ENCODE measurements at regions not wholly inside any gene's neighbourhood (a gene's known extent, or its start where the extent isn't known, plus 50 kb on each side); places are given as distances from the start of the nearest gene placed in this dataset.

DNA sequence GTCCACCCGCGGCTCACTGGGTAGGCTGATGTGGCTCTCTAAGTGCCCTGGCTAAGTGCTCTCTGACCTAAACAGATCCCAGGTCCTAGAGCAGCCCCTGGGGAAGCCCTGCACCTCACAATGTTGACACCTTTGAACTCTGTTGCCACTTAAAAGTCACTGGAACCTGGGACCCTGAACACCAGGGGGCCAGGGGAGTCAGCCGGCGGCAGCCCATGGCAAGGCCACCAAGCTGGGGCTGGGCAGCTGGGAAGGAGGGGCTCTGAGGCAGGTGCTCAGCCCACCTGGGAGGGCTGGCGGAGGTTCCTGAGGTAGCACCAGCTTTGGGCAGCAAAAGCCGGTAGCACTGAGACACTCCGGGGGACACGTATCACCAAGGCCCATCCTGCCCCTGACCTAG lies 129.0 kb downstream of the CHSY1 start:
- no peaks in the 10 kb centered on the region for H3K36me3 ChIP-seq (replicated peaks in 1 of 2; ENCODE audit: control insufficient read depth in 1 of 2, insufficient read depth in 2 of 2, low read length in 2 of 2)
- intact Hi-C loops (cut with micrococcal nuclease), result loop anchor here (2.0 to 10.0 kb wide), 4 partner anchors 62 to 129 kb away; partner anchors contain the start of gene CHSY1 (in 1 of the 2)
- no peak overlapping the region for H3K4me2 ChIP-seq (replicated peaks; ENCODE audit: extremely low read depth, low read length, poor library complexity, severe bottlenecking)
- H3K4me1 ChIP-seq (ENCODE audit: control insufficient read depth in 1 of 2, insufficient read depth in 2 of 2, low read length in 2 of 2), result peaks cover 55 to 67% of the 10 kb centered on the region in 2 donors
- H3K79me2 ChIP-seq (ENCODE audit: insufficient read depth, low read length), result no peaks in the 10 kb centered on the region
- no peaks in the 10 kb centered on the region for H3K27me3 ChIP-seq (ENCODE audit: control insufficient read depth in 2 of 2, insufficient read depth in 2 of 2, low read length in 2 of 2)
- no peak for DNase-seq
- Mint-ChIP-seq H3K9me3 (peaks cover 0 to 5% (median 4%) of the 10 kb centered on the region in 7 donors), H3K27me3 (ENCODE audit: low read depth in 3 of 3) (peaks cover 2 to 4% (median 3%) of the 10 kb centered on the region in 3 donors), H3K4me3 (peak overlapping the region; percentile 31 to 51), H3K27ac (peak overlapping the region in 4 of 7 donors; percentile 89 to 96 (median 94)), H3K36me3 (peaks cover 0 to 5% of the 10 kb centered on the region in 2 donors), H3K4me1 (peaks cover 64% of the 10 kb centered on the region)
- H3K9ac ChIP-seq (ENCODE audit: insufficient read depth, low read length, poor library complexity, severe bottlenecking), result no peak overlapping the region
- WGBS (ENCODE audit: insufficient coverage), result 55% methylated on average over 5 of the region's 8 CpGs
- no peak overlapping the region for H3K4me3 ChIP-seq (replicated peaks in 1 of 3; ENCODE audit: low read depth in 2 of 3, low read length in 3 of 3)
- no peaks in the 10 kb centered on the region for H4K20me1 ChIP-seq (ENCODE audit: insufficient read depth, low read length)
- H2AFZ ChIP-seq (ENCODE audit: insufficient read depth, low read depth, low read length, poor library complexity, severe bottlenecking), result no peak overlapping the region
- no peaks in the 10 kb centered on the region for H3K9me3 ChIP-seq (replicated peaks in 1 of 2; ENCODE audit: control insufficient read depth in 1 of 2, insufficient read depth in 1 of 2, low read length in 2 of 2)
- H3K27ac ChIP-seq (ENCODE audit: low read depth in 1 of 2, low read length in 2 of 2), result no peak overlapping the region
- TF ChIP-seq, protein P1, sequence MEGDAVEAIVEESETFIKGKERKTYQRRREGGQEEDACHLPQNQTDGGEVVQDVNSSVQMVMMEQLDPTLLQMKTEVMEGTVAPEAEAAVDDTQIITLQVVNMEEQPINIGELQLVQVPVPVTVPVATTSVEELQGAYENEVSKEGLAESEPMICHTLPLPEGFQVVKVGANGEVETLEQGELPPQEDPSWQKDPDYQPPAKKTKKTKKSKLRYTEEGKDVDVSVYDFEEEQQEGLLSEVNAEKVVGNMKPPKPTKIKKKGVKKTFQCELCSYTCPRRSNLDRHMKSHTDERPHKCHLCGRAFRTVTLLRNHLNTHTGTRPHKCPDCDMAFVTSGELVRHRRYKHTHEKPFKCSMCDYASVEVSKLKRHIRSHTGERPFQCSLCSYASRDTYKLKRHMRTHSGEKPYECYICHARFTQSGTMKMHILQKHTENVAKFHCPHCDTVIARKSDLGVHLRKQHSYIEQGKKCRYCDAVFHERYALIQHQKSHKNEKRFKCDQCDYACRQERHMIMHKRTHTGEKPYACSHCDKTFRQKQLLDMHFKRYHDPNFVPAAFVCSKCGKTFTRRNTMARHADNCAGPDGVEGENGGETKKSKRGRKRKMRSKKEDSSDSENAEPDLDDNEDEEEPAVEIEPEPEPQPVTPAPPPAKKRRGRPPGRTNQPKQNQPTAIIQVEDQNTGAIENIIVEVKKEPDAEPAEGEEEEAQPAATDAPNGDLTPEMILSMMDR (IDR thresholded peaks at IDR 0.05), result no peak

DNA sequence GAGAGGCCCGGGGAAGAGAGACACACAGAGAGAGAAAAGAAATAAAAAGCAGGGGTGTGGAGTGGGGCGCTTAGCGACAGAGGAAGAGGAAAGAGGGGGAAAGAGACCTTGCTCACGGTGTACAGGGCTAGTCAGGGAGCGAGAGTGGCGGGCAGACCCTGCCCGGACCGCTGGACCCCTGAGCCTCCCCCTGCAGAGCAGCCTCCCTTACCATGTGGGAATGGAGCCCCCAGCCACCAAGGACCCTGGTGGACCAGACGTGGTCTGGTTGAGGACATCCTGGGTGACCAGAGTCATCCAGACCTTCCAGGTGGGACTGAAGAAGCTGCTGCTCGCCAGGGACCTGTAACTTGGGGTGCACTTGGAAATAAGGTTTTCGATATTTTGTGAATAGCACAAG lies 129.6 kb downstream of the CHSY1 start:
- intact Hi-C loops (cut with micrococcal nuclease), result loop anchor here (2.0 to 10.0 kb wide), 4 partner anchors 63 to 130 kb away; partner anchors contain the start of gene CHSY1 (in 1 of the 2)
- Histone ChIP-seq H3K36me3 (replicated peaks in 1 of 2; ENCODE audit: control insufficient read depth in 1 of 2, insufficient read depth in 2 of 2, low read length in 2 of 2) (no peaks in the 10 kb centered on the region), H3K9me3 (replicated peaks in 1 of 2; ENCODE audit: control insufficient read depth in 1 of 2, insufficient read depth in 1 of 2, low read length in 2 of 2) (no peaks in the 10 kb centered on the region), H3K4me3 (replicated peaks in 1 of 3; ENCODE audit: low read depth in 2 of 3, low read length in 3 of 3) (peak overlapping the region in 2 of 3 experiments; percentile 37 to 39), H3K79me2 (ENCODE audit: insufficient read depth, low read length) (no peaks in the 10 kb centered on the region), H3K27me3 (ENCODE audit: control insufficient read depth in 2 of 2, insufficient read depth in 2 of 2, low read length in 2 of 2) (no peaks in the 10 kb centered on the region), H2AFZ (ENCODE audit: insufficient read depth, low read depth, low read length, poor library complexity, severe bottlenecking) (peak overlapping the region; percentile 81), H4K20me1 (ENCODE audit: insufficient read depth, low read length) (no peaks in the 10 kb centered on the region), H3K4me2 (replicated peaks; ENCODE audit: extremely low read depth, low read length, poor library complexity, severe bottlenecking) (peak overlapping the region; percentile 62), H3K9ac (ENCODE audit: insufficient read depth, low read length, poor library complexity, severe bottlenecking) (no peak overlapping the region), H3K4me1 (ENCODE audit: control insufficient read depth in 1 of 2, insufficient read depth in 2 of 2, low read length in 2 of 2) (peaks cover 50 to 61% of the 10 kb centered on the region in 2 donors), H3K27ac (ENCODE audit: low read depth in 1 of 2, low read length in 2 of 2) (no peak overlapping the region)
- WGBS (ENCODE audit: insufficient coverage), result 9% methylated on average over 8 of the region's 11 CpGs
- Mint-ChIP-seq H3K27me3 (ENCODE audit: low read depth in 3 of 3) (peaks cover 1 to 4% (median 2%) of the 10 kb centered on the region in 3 donors), H3K36me3 (peaks cover 0 to 3% of the 10 kb centered on the region in 2 donors), H3K27ac (peak overlapping the region; percentile 26 to 88 (median 63)), H3K4me1 (peaks cover 58% of the 10 kb centered on the region), H3K4me3 (peak overlapping the region; percentile 85 to 87), H3K9me3 (peaks cover 0 to 5% (median 4%) of the 10 kb centered on the region in 7 donors)
- TF ChIP-seq, protein P1 (IDR thresholded peaks at IDR 0.05), result no peak
- DNase-seq, result no peak

Data from CD14-positive monocyte (primary cell).